Skin epidermis (tissue), 12 donors: ENCODE measurements at regions not wholly inside any gene's neighbourhood (a gene's known extent, or its start where the extent isn't known, plus 50 kb on each side); places are given as distances from the start of the nearest gene placed in this dataset.
"Not testable (repeated sequence)": the region's sequence is repeated elsewhere in the genome, so short reads cannot be mapped to it uniquely, and the experiment has no call there.

ENCODE experiments used
- H3K27ac ChIP-seq, 21 experiments: fragments of 200-600 bp; sonication (generic) in 11 of 21; one replicate each; pipeline ENCODE4 v1.5.0; 2020; ENCODE audit warnings: mild to moderate bottlenecking in 3 of 21, inconsistent platforms in 2 of 21, moderate library complexity in 2 of 21
- H3K4me3 ChIP-seq, 7 experiments: fragments of 200-600 bp; sonication (generic) in 2 of 7; one replicate each; pipeline ENCODE4 v1.5.0; 2020; ENCODE audit warnings: inconsistent platforms in 2 of 7, mild to moderate bottlenecking in 2 of 7, moderate library complexity in 1 of 7

DNA sequence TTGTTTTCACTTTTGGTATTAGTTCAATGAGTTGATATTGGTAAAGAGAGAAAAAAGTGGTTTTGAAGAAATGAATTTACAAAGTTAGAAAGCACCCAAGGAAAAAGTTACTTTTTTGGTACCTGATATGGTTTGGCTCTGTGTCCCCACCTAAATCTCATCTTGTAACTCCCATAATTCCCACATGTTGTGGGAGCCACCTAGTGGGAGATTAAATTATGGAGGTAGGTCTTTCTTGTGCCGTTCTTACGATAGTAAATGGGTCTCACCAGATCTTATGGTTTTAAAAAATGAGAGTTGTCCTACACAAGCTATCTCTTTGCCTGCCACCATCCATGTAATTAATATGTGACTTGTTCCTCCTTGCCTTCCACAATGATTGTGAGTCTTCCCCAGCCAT is 965.6 kb upstream of the NRXN1 start:
- Histone ChIP-seq H3K27ac (no peak overlapping the region), H3K4me3 (no peak overlapping the region)

DNA sequence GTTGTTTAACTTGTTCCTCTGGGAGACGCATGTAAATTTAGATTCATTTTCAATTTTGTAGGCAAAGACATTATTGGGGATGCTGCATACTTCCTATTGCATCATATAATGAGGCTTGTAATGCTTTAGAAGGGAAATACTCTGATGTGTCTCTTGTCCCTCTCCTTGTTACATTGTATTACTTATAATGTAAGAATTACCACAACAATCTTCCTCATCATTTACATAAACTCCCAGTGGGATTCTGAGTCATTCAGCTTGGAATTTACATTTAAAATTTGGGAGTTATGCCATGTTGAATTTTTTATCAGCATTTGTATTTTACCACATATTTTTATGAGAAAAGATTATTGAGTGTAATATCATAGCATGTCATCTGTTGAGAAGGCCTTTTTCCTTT is 963.4 kb upstream of the NRXN1 start:
- no peak overlapping the region for H3K27ac ChIP-seq
- no peak overlapping the region for H3K4me3 ChIP-seq

DNA sequence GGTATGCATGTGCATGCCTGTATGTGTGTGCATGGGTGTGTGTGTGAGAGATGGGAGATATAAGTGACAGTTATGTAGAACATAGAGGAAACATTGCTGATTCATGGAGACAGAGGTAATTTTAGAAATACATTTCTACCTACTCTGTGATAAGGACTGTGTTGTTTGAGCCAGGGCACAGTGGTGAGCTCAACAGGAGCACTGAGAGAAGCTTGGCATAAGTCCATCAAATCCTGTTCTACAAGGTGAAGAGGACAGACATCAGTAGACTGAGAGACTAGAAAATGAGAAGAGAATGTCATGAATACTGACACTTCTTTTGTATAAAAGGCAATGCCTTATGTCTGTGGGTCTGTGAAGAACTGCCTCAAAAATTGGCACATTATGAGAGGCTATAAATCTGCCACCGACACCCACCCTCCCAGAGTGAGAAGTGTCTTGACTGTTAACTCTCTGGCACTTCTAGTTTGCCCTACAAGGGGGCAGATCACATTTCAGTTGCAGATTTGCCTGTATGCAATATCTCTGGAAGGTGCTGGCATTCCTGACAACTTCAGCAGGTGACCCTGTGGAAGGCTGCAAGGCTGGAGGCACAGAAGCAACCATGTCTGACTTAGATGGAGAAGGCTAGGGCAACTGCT is 962.3 kb upstream of the NRXN1 start:
- H3K4me3 ChIP-seq: no peak overlapping the region
- H3K27ac ChIP-seq: no peak overlapping the region

DNA sequence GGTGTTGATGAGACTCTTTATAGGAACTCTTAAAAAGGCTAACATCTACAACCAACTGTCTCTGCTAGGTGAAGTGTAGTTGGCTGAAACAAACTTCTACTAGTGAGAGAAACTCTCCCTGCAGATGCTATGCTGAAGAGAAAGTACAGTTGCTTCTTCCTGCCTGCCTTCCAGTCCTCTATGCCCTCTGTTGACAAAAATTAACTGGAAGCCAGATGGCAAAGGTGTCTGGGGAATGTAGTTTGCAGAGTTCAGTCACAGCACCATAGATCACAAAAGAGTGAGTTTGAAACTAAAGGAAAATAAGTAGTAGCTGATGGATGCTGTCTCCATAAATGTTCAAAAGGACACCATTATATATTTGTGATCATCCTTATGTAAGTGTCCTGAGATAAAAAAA is 958.8 kb upstream of the NRXN1 start:
- Histone ChIP-seq H3K27ac (no peak overlapping the region), H3K4me3 (no peak overlapping the region)

DNA sequence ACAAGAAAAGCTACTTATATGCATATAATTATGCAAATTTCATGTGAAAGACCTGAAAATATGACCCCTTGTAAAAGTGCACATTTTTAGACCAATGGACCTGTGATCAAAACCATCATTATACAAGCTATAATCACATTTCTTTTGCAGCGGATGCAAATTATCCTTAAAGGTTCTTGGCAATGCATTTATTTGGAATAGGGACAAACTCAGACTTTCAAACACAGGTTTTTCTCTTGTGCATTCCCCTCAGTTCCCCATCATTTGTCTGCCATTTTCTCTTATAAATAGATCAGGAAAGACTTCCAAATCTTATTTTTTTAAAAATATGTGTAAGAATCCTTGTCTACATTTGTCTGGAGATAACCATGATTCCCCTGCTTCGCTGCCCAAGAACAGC is 954.2 kb upstream of the NRXN1 start:
- no peak overlapping the region for H3K27ac ChIP-seq
- H3K4me3 ChIP-seq: no peak overlapping the region

DNA sequence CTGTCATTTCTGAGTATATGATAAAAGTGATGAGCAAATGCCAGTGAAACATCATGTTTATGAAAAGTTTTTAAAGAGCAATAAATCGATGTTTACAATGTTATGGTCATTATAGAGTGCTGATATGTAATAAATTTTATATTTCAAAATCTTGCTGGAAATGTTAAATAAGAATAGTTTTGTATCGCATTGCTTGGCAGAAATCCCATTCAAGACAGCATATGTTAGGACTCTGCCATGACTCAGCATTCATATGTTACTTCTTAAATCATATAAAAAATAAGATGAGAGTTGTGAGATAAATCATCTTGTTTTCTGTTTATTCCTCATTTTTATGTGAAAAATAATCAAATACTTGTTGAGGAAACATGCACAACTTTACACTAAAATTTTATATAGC is 949.9 kb upstream of the NRXN1 start:
- Histone ChIP-seq H3K4me3 (no peak overlapping the region), H3K27ac (no peak overlapping the region)

DNA sequence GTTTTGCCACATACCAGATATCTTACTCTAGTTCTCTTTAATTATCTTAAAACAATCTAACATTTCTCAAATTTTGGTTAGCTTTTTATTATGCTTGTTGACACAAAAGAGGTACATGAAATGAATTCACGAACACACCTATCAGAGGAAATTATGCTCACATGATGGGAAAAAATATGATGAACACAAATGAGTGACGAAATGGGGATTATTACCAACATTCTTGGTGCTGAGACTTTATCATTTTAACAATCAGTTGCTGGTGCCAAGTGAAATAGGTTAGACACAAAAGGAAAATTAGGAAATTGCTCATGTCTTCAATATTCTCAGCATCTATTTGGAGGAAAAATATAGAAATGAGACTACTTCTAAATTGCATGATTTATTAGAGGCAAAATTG is 944.7 kb upstream of the NRXN1 start:
- Histone ChIP-seq H3K4me3 (no peak overlapping the region), H3K27ac (no peak overlapping the region)

DNA sequence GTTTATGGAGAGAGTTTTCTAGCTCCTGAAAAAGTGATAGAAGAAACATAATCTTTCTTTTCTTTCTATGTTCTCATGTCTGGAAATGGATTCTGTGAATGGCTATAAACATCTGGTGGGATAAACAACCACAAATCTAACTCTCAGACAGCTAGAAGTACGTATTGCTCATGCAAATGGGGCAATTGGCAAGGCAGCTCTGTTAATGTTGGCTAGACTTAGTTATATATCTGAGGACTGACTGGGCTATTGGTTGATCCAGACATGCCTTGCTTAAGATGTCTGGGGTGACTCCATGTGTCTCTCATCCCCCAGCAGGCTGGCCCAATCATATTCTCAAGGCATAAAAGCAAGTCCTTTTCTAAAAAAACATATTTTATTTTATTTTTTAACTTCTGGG is 939.2 kb upstream of the NRXN1 start:
- no peak overlapping the region for H3K27ac ChIP-seq
- H3K4me3 ChIP-seq: no peak overlapping the region

DNA sequence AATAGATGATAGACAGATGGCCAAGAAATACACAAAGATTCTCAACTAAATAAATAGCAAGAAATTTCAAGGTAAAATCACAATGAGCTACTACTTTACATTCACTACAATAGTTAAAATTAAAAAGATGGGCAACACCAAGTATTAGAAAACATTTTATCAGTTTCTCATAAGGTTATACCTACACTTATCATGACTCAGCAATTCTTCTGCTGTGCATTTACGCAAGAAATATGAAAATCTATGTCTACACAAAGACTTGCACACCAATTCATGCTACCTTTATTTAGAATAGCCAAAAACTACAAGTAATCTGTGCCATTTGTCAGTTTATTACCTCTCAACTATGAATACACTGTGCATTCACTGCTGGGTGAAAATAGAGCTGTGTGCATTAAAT is 937.4 kb upstream of the NRXN1 start:
- Histone ChIP-seq H3K4me3 (no peak overlapping the region), H3K27ac (no peak overlapping the region)

DNA sequence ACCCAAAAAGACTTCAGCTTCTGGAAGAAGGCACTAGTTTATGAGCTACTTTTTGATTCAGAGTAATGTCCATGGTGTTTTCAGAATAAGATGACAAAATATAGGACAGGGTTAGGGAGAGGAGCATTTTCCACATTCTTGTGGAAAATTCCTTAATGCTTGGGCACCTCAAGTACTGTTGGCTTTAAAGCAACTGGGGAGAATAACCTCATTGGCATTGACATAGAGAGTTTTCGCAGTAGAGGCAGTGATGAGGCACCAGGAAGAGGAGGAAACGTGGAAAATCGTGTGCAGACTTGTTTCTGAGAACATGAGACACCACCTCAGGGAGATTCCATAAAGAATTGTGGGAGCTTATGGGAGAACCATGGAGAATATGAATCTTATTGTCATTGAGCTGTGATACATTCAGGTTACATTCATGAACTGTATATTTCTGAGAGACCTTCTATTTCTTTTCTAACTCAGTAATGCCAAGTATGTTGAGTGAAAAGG is 929.0 kb upstream of the NRXN1 start:
- no peak overlapping the region for H3K27ac ChIP-seq
- H3K4me3 ChIP-seq: no peak overlapping the region

DNA sequence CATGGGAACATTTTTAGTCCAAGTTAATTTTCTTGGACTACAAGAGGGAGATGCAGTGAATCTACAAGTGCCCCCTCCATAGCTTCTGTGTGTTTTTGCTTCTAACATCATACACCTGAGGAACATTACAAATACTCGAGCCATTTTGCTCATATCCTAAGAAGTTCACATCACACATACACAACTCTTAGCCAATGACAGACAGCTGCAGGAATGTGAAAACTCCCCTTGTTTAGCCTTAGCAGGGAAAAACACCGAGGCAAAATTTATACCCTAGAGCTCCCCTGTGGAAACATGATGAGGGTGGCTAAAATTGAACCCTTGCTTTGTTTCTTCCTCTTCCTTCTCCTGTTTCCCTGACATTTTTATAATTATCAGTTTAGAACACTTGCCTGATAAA is 928.3 kb upstream of the NRXN1 start:
- Histone ChIP-seq H3K27ac (no peak overlapping the region), H3K4me3 (no peak overlapping the region)

DNA sequence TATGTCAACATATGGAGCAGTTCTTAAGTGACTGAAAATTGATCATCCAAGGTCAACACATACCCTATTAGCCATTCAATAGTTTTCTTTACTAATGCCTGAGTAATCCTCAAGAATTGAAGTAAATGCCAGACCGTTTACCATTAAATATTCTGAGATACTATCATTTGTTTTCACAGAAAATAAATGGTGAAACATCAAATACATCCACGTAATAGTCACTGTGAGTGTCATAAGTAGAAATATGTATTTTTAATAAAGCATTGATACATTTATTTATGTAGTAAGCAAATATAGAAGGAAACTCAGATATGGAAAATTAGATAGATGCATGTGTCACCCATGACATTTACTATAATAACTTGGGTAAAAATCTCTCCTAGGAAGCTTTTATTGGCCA is 927.8 kb upstream of the NRXN1 start:
- no peak overlapping the region for H3K27ac ChIP-seq
- H3K4me3 ChIP-seq: no peak overlapping the region

DNA sequence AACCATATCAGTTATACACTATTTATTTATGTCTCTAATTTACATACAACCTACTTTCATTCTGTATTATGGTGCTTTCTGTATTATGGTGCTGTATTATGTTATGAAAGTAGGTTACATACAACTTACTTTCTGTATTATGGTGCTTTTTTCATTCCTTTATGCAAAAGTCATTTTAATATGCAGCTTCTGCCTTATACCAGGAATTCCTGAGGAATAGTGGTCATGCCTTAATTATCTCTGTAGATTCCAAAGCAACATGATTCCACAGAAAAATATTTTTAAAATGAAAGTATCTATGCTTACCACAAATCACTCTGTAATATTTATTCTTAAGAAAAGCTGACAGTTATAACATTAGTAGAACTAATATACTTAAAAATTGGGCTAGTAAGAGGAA is 922.0 kb upstream of the NRXN1 start:
- H3K4me3 ChIP-seq: no peak overlapping the region
- no peak overlapping the region for H3K27ac ChIP-seq

DNA sequence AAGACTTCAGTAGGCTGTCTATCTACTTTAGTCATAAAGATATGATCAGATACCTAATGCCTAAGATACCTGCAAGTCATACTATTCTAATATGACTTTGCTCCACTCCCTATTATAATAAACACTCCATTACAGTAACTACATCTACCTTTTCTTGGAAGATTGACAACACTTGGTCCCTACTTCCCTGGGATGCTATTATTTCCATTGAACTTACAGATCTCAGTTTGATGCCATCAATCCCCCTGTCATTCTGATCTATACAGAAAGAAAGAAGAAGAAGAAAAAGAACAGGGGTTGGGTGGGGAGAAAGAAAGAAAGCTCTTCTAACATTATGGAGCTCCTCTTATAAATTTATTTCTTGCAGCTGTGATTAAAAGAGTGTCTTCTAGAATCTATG is 889.1 kb upstream of the NRXN1 start:
- Histone ChIP-seq H3K27ac (no peak overlapping the region), H3K4me3 (no peak overlapping the region)

DNA sequence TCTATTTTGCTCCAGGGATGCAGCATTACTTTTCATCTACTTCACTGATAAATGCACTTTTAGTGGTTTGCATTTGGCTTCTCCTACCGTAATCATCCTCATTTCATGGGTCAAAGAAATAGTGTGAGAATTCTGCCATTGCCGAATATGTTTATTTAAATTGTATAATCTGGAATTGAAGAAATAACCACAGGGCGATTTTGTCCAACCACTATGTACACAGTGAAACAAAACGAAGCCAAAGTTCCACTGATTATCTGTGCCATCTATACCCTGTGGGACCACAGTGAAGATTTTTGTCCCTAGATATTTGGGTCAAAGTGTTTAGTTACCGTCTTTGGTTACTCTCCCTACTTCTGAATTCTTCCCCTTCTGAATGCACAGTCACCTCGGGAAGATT is 888.6 kb upstream of the NRXN1 start:
- Histone ChIP-seq H3K27ac (no peak overlapping the region), H3K4me3 (no peak overlapping the region)

DNA sequence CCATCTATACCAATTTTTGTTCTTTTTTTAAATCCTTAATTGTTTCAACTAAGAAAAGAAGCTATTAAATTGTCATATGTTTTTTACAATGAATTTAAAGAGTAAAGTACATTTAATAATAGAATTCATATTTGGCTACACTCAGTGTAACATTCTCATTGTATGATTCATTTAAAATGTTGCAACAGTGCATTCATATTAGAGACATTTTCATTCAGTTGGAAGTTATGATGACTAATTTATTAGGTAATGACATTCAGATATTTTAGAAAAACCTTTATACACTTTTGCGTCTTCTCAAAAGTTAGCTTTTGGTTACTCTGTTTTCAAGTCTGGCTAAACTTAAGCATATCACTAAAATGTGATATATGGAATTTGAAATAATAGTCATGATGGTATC is 887.5 kb upstream of the NRXN1 start:
- Histone ChIP-seq H3K4me3 (no peak overlapping the region), H3K27ac (no peak overlapping the region)

DNA sequence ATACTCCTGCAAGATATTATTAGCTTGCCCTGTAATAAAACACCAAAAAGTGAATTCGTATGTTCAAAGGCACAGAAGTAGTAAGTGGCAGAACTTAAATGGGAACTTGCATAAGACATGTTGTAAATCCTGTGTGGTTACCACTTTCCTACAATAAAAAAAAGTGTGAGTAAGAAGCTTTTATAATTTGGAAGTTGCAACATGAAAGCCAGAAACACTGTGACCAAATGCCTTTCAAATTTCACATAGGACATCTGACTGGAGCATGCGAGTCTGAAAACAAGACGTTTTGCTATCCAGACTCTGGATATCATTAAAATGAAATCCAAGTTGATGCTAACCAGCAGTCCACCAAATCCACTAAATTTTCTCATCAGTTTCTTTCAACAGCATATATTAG is 886.2 kb upstream of the NRXN1 start:
- Histone ChIP-seq H3K27ac (no peak overlapping the region), H3K4me3 (no peak overlapping the region)

DNA sequence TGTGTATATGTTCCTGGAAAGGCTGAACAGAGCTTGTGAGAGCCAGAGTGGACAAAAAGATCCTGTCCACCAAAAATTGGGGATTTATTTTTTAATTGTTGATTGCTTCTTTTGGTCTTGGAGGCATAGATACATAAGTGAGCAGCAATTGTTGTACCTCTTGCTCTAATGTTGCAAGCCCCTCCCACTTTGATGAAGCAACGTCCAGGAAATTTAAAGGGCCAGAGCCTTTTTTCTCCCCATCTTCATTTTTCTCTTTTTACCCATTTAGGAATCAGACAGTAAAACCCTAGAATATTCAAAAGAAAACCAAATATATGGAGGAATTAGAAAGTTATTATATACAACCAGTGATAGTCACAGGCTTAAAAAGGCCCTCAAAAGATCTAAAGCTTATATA is 871.8 kb upstream of the NRXN1 start:
- Histone ChIP-seq H3K27ac (peak overlapping the region in 1 of 21 experiments; percentile 22), H3K4me3 (no peak overlapping the region)

DNA sequence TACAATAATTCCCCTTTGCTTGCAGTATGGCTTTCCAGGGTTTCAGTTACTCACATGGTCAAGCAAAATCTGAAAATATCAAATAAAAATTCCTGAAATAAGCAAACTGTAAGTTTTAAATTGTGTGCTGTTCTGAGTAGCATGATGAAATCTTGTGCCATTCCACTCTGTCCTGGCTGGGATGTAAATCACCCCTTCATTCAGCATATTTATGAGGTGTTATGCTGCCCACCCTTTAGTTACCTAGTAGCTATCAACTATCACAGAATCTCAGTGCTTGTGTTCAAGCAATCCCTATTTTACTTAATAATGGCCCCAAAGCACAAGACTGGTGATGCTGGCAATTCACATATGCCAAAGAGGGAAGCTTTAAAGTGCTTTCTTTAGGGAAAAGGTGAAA is 867.7 kb upstream of the NRXN1 start:
- Histone ChIP-seq H3K4me3 (no peak overlapping the region), H3K27ac (no peak overlapping the region)

DNA sequence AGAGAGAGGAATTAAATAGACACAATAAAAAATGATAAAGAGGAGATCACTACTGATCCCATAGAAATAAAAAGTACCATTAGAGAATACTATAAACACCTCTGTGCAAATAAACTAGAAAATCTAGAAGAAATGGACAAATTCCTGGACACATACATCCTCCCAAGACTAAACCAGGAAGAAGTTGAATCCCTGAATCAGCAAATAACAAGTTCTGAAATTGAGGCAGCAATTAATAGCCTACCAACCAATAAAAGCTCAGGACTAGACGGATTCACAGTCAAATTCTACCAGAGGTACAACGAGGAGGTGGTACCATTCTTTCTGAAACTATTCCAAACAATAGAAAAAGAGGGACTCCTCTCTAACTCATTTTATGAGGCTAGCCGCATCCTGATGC is 862.7 kb upstream of the NRXN1 start:
- not testable (repeated sequence) for H3K27ac ChIP-seq, H3K4me3 ChIP-seq

DNA sequence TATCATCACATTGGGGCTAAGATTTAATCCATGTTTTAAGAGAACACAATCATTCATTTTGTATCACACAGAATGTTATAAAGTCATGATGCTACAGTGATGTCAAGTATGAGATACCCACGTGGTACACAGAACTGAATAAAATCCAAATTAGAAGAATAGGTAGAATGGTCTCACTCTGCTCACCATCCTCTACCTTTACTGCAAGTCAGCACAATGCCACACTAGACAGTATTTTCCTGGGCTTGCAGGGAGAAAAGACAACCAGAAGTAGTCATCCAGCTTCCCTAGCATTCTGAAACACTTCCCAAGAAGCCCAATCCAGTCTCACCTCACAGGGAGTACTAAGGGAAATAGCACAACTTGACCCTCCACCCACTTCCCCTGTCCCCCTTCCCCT is 856.2 kb upstream of the NRXN1 start:
- Histone ChIP-seq H3K4me3 (no peak overlapping the region), H3K27ac (no peak overlapping the region)

DNA sequence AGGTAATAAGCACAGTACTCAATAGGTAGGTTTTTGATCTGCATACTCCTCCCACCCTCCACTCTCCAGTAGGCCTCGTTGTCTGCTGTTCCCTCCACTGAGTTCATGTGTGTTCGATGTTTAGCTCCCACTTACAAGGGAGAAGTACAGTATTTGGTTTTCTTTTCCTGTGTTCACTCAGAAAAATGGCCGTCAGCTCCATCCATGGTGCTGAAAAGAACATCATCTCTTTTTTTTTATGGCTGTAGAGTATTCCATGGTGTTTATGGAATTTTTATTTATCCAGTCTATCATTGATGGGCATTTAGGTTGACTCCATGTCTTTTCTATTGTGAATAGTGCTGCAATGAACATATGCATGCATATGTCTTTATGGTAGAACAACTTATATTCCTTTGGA is 849.7 kb upstream of the NRXN1 start:
- Histone ChIP-seq H3K4me3 (no peak overlapping the region), H3K27ac (no peak overlapping the region)

DNA sequence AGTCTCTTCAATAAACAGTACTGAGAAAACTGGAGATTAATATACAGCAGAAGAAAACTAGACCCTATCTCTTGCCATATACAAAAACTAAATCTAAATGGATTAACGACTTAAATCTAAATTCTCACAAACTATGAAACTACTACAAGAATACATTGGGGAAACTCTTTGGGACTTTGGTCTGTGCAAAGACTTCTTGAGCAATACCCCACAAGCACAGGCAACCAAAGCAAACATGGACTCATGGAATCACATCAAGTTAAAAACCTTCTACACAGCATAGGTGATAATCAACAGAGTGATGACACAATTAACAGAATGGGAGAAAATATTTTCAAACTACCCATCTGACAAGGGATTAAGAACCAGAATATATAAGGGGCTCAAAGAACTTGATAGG is 848.2 kb upstream of the NRXN1 start:
- no peak overlapping the region for H3K4me3 ChIP-seq
- no peak overlapping the region for H3K27ac ChIP-seq
